Mucosa of descending colon (tissue), 3 donors: ENCODE measurements at regions not wholly inside any gene's neighbourhood (a gene's known extent, or its start where the extent isn't known, plus 50 kb on each side); places are given as distances from the start of the nearest gene placed in this dataset.

Experiments used
- ATAC-seq: fragments of 200-7000 bp; cut with Tn5 transposase; one replicate; pipeline ENCODE4 v1.9.1; 2020; ENCODE audit warnings: mild to moderate bottlenecking, moderate library complexity
- DNase-seq, 3 donors: peaks; one replicate each; pipeline ENCODE4 v3.0.0-alpha.2; 2020
- H3K36me3 ChIP-seq: fragments of 200-600 bp; one replicate; pipeline ENCODE4 v1.8.0; 2021; ENCODE audit warnings: low read depth, mild to moderate bottlenecking
- H3K4me1 ChIP-seq: fragments of 200-600 bp; one replicate; pipeline ENCODE4 v1.8.0; 2021; ENCODE audit warnings: low read depth, mild to moderate bottlenecking
- H3K4me3 ChIP-seq: fragments of 200-600 bp; one replicate; pipeline ENCODE4 v1.8.0; 2021; ENCODE audit warnings: mild to moderate bottlenecking
- H3K9me3 ChIP-seq: fragments of 200-600 bp; one replicate; pipeline ENCODE4 v1.8.0; 2021; ENCODE audit warnings: mild to moderate bottlenecking
- intact Hi-C, 2 donors: fragments of 100-400 bp; cut with DNase I in 1 of 2; cut with micrococcal nuclease in 1 of 2; formaldehyde crosslinking; loops; one replicate each; pipeline versions ENCODE4 v1.11.0 to v1.11.1; 2022; cut with DNase I, micrococcal nuclease
- TF ChIP-seq, protein P1 (sequence below): fragments of 200-600 bp; IDR thresholded peaks from one replicate; pipeline ENCODE4 v1.8.0; 2022; ENCODE audit warnings: antibody characterized with exemption, mild to moderate bottlenecking
- donor health status: DM: no; HTN: no; CAD: no; lungs with moderate emphysema.
- donor health status: DM: no; HTN: no; CAD: no.
- donor health status: DM: no; HTN: yes; CAD: no.

DNA sequence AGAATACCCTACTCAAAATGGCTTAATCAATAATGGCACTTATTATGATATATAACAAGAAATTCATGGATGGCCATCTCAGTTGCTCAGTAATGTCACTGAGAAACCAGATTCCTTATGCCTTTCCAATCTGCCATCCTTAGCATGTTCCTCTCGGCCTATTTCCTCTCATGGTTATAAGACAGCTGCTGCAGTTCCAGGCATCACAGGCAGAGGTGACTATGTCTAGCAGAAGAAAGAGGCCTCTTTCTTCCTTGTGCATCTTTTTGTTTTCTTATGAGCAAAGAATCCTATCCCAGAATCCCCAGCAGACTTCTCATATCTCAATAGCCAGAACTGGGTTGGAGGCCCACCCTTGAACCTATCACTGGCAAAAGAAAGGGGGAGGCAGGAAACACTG is 310.6 kb upstream of the SPRED2 start:
- intact Hi-C loops = no loop called here
- TF ChIP-seq, protein P1, sequence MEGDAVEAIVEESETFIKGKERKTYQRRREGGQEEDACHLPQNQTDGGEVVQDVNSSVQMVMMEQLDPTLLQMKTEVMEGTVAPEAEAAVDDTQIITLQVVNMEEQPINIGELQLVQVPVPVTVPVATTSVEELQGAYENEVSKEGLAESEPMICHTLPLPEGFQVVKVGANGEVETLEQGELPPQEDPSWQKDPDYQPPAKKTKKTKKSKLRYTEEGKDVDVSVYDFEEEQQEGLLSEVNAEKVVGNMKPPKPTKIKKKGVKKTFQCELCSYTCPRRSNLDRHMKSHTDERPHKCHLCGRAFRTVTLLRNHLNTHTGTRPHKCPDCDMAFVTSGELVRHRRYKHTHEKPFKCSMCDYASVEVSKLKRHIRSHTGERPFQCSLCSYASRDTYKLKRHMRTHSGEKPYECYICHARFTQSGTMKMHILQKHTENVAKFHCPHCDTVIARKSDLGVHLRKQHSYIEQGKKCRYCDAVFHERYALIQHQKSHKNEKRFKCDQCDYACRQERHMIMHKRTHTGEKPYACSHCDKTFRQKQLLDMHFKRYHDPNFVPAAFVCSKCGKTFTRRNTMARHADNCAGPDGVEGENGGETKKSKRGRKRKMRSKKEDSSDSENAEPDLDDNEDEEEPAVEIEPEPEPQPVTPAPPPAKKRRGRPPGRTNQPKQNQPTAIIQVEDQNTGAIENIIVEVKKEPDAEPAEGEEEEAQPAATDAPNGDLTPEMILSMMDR = no peak
- ATAC-seq (no peak), DNase-seq (no peak)
- H3K4me1 ChIP-seq = no peaks in the 10 kb centered on the region
- no peaks in the 10 kb centered on the region for H3K36me3 ChIP-seq
- H3K9me3 ChIP-seq = no peaks in the 10 kb centered on the region
- H3K4me3 ChIP-seq = no peak overlapping the region

DNA sequence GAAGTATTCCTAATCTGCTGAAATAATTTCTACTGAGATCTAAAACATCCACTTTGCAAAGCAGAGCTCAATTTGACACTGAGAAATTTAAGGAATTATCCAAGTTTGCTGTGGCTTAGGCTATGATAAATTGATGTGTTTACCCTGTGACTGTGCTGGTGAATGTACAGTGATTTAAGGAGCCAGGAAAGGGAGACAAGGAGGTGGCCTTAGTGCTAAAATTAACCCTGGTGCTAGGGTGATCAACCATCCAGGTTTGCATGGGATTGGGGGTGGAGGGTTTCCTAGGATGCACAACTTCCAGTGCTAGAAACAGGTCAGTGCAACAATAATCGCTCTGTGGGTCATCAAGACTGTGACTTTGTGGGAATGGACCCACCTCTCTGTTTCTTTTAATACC is 307.5 kb upstream of the SPRED2 start:
- no peaks in the 10 kb centered on the region for H3K36me3 ChIP-seq
- H3K4me1 ChIP-seq = no peaks in the 10 kb centered on the region
- H3K4me3 ChIP-seq = no peak overlapping the region
- intact Hi-C loops = no loop called here
- H3K9me3 ChIP-seq = no peaks in the 10 kb centered on the region
- DNase-seq (no peak), ATAC-seq (no peak)
- TF ChIP-seq, protein P1 = no peak

DNA sequence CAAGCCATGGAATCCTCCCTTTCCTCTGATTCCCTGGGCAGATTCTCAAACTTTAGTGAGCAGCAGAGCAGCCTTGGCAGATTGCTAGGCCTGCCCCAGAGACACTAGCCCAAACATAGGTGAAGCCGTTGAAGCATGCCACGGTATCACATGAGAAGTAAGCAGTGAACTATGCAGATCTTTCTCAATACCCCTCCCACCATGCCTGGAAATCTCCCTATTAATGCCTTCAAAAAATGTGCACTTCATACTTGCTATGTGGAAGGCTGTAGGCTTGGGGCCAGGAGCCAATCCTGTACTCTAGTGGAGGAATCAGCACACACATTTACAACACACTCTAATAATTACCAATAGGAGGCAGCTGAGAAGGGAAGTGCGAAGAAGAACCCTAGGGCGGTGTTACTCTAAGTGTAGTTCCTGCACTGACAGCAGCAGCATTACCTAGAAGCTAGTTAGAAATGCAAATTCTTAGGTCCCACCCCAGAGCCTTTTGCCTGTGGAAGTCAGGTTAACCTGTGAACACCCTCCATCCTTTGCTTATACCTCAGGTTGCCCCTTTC is 305.1 kb upstream of the SPRED2 start:
- H3K4me1 ChIP-seq = no peaks in the 10 kb centered on the region
- H3K4me3 ChIP-seq = no peak overlapping the region
- no peak for ATAC-seq
- no peaks in the 10 kb centered on the region for H3K9me3 ChIP-seq
- TF ChIP-seq, protein P1 = no peak
- intact Hi-C loops = no loop called here
- no peak for DNase-seq
- no peaks in the 10 kb centered on the region for H3K36me3 ChIP-seq

DNA sequence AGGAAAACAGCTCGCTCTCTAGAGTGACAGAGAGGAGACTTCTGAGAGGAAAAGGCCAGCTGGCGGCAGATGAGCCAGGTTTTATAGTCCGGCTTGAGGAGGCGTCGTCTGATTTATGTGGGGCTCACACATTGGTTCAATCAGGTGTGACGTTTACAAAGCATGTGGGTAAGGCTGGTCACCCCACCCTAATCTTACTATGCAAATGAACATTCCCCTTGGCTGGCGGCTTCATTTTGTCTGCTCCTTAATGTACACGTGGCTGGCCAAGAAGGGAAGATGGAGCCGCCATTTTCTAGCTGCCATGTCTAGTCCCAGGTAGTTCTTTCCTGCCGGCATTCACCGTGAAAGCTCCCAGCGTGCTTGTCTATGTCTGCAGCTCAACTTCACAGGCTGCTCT is 299.1 kb upstream of the SPRED2 start:
- Histone ChIP-seq H3K4me1 (no peaks in the 10 kb centered on the region), H3K4me3 (no peak overlapping the region), H3K9me3 (no peaks in the 10 kb centered on the region), H3K36me3 (no peaks in the 10 kb centered on the region)
- intact Hi-C loops = no loop called here
- TF ChIP-seq, protein P1 = no peak
- DNase-seq (no peak), ATAC-seq (no peak)

DNA sequence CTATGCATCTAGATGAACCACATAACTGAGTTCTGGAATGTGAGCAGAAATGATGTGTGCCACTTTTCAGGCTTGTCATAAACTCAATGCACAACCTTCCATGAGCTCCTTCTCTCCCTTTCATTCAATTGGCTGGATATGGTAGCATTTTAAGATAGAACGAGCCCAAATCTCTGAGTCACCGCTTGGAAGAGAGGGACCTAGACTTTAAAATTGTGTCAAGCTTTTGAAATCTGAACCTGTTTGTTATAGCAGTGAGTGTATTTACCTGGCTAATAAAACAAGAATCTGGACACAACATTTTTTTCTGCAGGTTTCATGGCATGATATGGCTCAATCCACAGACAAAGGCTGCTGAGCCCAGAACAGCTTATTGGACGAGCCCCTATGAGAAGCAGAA is 297.8 kb upstream of the SPRED2 start:
- TF ChIP-seq, protein P1 = no peak
- Histone ChIP-seq H3K4me1 (no peaks in the 10 kb centered on the region), H3K36me3 (no peaks in the 10 kb centered on the region), H3K4me3 (no peak overlapping the region), H3K9me3 (no peaks in the 10 kb centered on the region)
- ATAC-seq (no peak), DNase-seq (no peak)
- intact Hi-C loops = no loop called here

DNA sequence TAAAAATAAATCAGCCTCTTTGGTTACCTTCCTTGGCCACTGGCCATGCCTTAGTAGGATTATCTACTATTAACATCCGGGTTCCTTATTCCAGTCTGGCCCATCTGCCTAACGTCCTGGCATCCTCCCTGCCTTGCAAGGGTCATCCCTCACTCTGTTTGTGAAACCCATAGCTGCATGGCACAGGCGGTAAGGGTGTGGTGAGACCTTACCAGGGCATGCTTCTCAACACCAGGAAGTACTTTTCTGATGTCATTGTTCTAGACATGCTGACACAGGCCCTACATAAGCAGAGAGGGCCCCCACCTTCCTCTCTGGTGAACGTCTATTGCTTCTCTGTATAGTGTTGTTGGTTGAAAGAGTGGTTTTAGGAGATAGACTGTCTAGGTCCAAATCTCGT is 296.8 kb upstream of the SPRED2 start:
- H3K36me3 ChIP-seq = no peaks in the 10 kb centered on the region
- no peak overlapping the region for H3K4me3 ChIP-seq
- intact Hi-C loops = loop anchor here in 1 of 2 donors (10.0 kb wide), 1 partner anchor 696 kb away; no protein-coding TSS in a partner anchor
- DNase-seq = no peak
- H3K4me1 ChIP-seq = no peaks in the 10 kb centered on the region
- no peaks in the 10 kb centered on the region for H3K9me3 ChIP-seq
- peak; percentile 21 for ATAC-seq
- TF ChIP-seq, protein P1 = no peak
